Type B pancreatic cell (in vitro differentiated cells): ENCODE measurements at regions not wholly inside any gene's neighbourhood (a gene's known extent, or its start where the extent isn't known, plus 50 kb on each side); places are given as distances from the start of the nearest gene placed in this dataset.

Experiments used
- DNase-seq: peaks from one replicate; pipeline ENCODE4 v3.0.0; 2021; ENCODE audit warnings: mixed read lengths; ENCODE audit not compliant: unreplicated experiment; ENCODE audit errors: extremely low spot score
- H3K27ac Mint-ChIP-seq: 2 replicates; pipeline ENCODE4 v1.8.0; 2021; ENCODE audit warnings: mild to moderate bottlenecking, mixed read lengths
- H3K27me3 Mint-ChIP-seq: 2 replicates; pipeline ENCODE4 v1.8.0; 2021; ENCODE audit warnings: mixed read lengths
- H3K36me3 Mint-ChIP-seq: 2 replicates; pipeline ENCODE4 v1.8.0; 2021; ENCODE audit warnings: mixed read lengths
- H3K4me1 Mint-ChIP-seq: one replicate; pipeline ENCODE4 v1.8.0; 2021; ENCODE audit warnings: mixed read lengths; ENCODE audit not compliant: unreplicated experiment
- H3K4me3 Mint-ChIP-seq: 2 replicates; pipeline ENCODE4 v1.8.0; 2021; ENCODE audit warnings: mild to moderate bottlenecking, mixed read lengths
- H3K9me3 Mint-ChIP-seq: 2 replicates; pipeline ENCODE4 v1.8.0; 2021; ENCODE audit warnings: mixed read lengths
- CTCF ChIP-seq: fragments of 200-600 bp; sonication (generic); conservative IDR thresholded peaks from 2 replicates; pipeline ENCODE4 v1.5.0; 2021; ENCODE audit warnings: antibody characterized with exemption, mild to moderate bottlenecking

- Mint-ChIP-seq H3K4me3 (no peak overlapping the region), H3K27me3 (peaks cover 9% of the 10 kb centered on the region), H3K36me3 (no peaks in the 10 kb centered on the region)
Measured at GRCh38 chr4:44859477-44859876, 133.1 kb upstream of the GNPDA2 start.

GRCh38 chr4:44848466-44848865, 122.1 kb upstream of the GNPDA2 start:
- Mint-ChIP-seq H3K27me3 (peaks cover 17% of the 10 kb centered on the region), H3K4me3 (no peak overlapping the region)

More at GRCh38 chr4:44859477-44859876, 133.1 kb upstream of the GNPDA2 start:
- H3K4me1 Mint-ChIP-seq: peaks cover 5% of the 10 kb centered on the region
- DNase-seq: no peak
- no peaks in the 10 kb centered on the region for H3K9me3 Mint-ChIP-seq
- H3K27ac Mint-ChIP-seq: no peak overlapping the region
- TF ChIP-seq CTCF: no peak

GRCh38 chr4:44845993-44846392, 119.6 kb upstream of the GNPDA2 start:
- Mint-ChIP-seq H3K27me3 (peaks cover 19% of the 10 kb centered on the region), H3K4me3 (no peak overlapping the region), H3K36me3 (no peaks in the 10 kb centered on the region), H3K27ac (no peak overlapping the region), H3K4me1 (no peaks in the 10 kb centered on the region), H3K9me3 (no peaks in the 10 kb centered on the region)
- DNase-seq: no peak
- no peak for TF ChIP-seq CTCF

More at GRCh38 chr4:44848466-44848865, 122.1 kb upstream of the GNPDA2 start:
- no peak for DNase-seq
- no peak overlapping the region for H3K27ac Mint-ChIP-seq
- no peaks in the 10 kb centered on the region for H3K4me1 Mint-ChIP-seq
- H3K36me3 Mint-ChIP-seq: no peaks in the 10 kb centered on the region
- H3K9me3 Mint-ChIP-seq: peaks cover 4% of the 10 kb centered on the region
- TF ChIP-seq CTCF: no peak

DNA sequence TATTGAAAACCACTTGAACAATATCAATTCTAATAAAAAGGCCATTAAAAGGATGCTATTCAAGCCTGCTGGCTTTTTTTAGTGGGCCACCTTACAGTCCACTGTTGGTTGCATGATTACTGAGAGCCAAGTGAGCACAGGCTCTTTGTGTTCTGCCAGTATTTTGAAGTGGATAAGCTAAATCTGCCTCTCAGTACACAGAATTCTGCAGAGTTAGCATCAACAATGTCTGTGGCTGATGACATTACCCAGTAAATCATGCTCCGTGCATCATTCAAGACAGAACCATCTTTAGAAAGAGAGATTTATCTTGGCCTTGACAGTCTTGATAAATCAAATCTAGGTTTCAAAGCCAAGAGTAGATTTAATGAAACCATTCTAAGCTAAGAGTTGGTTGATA, 119.0 kb upstream of the GNPDA2 start:
- Mint-ChIP-seq H3K9me3 (no peaks in the 10 kb centered on the region), H3K27ac (no peak overlapping the region), H3K27me3 (peaks cover 19% of the 10 kb centered on the region), H3K4me1 (no peaks in the 10 kb centered on the region), H3K36me3 (no peaks in the 10 kb centered on the region), H3K4me3 (no peak overlapping the region)
- no peak for TF ChIP-seq CTCF
- no peak for DNase-seq

GRCh38 chr4:44842531-44842930, 116.2 kb upstream of the GNPDA2 start:
- no peak overlapping the region for H3K4me3 Mint-ChIP-seq
- no peak overlapping the region for H3K27ac Mint-ChIP-seq
- no peak for DNase-seq
- no peaks in the 10 kb centered on the region for H3K9me3 Mint-ChIP-seq
- H3K27me3 Mint-ChIP-seq: peaks cover 10% of the 10 kb centered on the region
- TF ChIP-seq CTCF: no peak
- H3K4me1 Mint-ChIP-seq: no peaks in the 10 kb centered on the region
- H3K36me3 Mint-ChIP-seq: no peaks in the 10 kb centered on the region

- Mint-ChIP-seq H3K27ac (no peak overlapping the region), H3K36me3 (no peaks in the 10 kb centered on the region), H3K9me3 (no peaks in the 10 kb centered on the region), H3K4me3 (no peak overlapping the region), H3K4me1 (no peaks in the 10 kb centered on the region), H3K27me3 (no peaks in the 10 kb centered on the region)
- DNase-seq: no peak
- TF ChIP-seq CTCF: no peak
Measured at GRCh38 chr4:44817930-44818329, 91.6 kb upstream of the GNPDA2 start.
